ENCODE measurements at regions not wholly inside any gene's neighbourhood (a gene's known extent, or its start where the extent isn't known, plus 50 kb on each side); places are given as distances from the start of the nearest gene placed in this dataset.
"Not testable (repeated sequence)": the region's sequence is repeated elsewhere in the genome, so short reads cannot be mapped to it uniquely, and the experiment has no call there.

DNA sequence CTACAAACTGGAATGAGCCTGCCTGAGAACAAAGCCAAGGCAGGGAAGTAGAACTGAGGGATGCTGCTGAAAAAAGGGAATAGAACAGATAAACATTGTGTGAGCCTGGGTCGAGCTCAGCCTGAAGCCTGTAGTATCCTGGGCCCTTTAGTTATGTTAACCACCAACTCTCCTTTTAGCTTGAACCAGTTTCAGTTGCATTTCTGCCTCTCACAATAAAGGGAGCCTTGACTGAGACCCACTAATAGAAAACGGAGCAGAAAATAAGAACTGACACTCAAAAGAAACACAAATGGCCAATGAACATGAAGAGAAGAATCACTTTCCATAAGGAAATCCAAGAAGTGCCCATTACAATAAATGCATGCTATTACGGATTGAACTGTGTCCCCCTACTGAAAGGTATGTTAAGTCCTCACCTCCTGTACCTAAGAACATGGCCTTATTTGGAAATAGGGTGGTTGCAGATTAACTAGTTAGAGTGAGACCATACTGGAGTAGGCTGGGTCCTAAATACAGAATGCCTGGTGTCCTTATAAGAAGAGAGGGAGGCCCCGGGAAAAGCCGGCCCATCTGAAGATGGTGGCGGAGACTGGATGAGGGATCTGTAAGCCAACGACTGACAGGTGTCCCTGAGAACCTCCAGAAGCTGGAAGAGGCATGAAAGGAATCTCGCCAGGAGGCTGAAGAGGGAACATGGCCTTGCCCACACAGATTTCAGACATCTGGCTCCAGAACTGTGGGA lies 4423.0 kb upstream of the TPTE start:
- not testable (repeated sequence) for TF ChIP-seq CTCF, POLR2A (IDR thresholded peaks at IDR 0.05)

Measured in thyroid gland (tissue), 4 donors.